ENCODE measurements at regions not wholly inside any gene's neighbourhood (a gene's known extent, or its start where the extent isn't known, plus 50 kb on each side); places are given as distances from the start of the nearest gene placed in this dataset.

DNA sequence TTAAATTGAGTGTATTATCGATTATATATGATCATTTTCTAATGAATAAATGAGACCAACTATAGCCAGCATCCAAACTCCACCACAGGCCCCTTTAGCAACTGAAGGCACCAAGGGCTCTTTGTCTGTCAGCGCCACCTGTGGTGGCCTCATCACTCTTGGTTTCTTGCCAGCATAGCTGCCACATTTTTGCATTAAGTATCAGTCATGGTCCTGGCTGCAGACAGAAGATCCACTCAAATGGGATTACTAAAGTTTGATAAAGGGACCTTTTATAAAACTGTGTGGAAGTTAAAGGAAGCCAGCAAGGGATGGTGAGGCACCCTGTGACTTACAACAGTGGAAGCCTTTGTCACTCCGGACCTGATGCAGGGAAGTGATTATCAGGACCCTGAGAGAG lies 162.9 kb downstream of the C6orf118 start:
- H3K4me2 ChIP-seq (ENCODE audit: low read length) = no peak overlapping the region
- no peak overlapping the region for H3K27ac ChIP-seq (ENCODE audit: low read length)
- H3K9me2 ChIP-seq (ENCODE audit: insufficient read depth, low read length) = no peaks in the 10 kb centered on the region
- no peaks in the 10 kb centered on the region for H3F3A ChIP-seq (ENCODE audit: insufficient read depth, low read length, poor library complexity, severe bottlenecking)
- no peaks in the 10 kb centered on the region for H3K36me3 ChIP-seq (ENCODE audit: insufficient read depth, low read length)
- no peak for TF ChIP-seq REST (IDR thresholded peaks at IDR 0.05; ENCODE audit: borderline replicate concordance)
- TF ChIP-seq MXI1 (conservative IDR thresholded peaks at IDR 0.05; ENCODE audit: poor library complexity, severe bottlenecking) = no peak
- no peak for TF ChIP-seq TAF1 (IDR thresholded peaks at IDR 0.05; ENCODE audit: low read depth)
- no peak for TF ChIP-seq EZH2 (IDR thresholded peaks at IDR 0.05; ENCODE audit: borderline replicate concordance, insufficient read depth, low read length, poor library complexity, severe bottlenecking)
- no peak for TF ChIP-seq POLR2AphosphoS5 (IDR thresholded peaks at IDR 0.05)
- no peak for TF ChIP-seq RAD21 (conservative IDR thresholded peaks at IDR 0.05)
- TF ChIP-seq CTCF (IDR thresholded peaks at IDR 0.05; ENCODE audit: poor library complexity, severe bottlenecking) = no peak
- TF ChIP-seq SMC3 (conservative IDR thresholded peaks at IDR 0.05; ENCODE audit: poor library complexity) = no peak
- TF ChIP-seq EP300 (conservative IDR thresholded peaks at IDR 0.05; ENCODE audit: poor library complexity, severe bottlenecking) = no peak
- no peaks in the 10 kb centered on the region for H4K20me1 ChIP-seq (ENCODE audit: insufficient read depth)
- no peak overlapping the region for H3K4me3 ChIP-seq (ENCODE audit: low read length)
- H3K27me3 ChIP-seq (ENCODE audit: insufficient read depth, low read depth, low read length) = no peaks in the 10 kb centered on the region
- H3K9ac ChIP-seq (ENCODE audit: low read length) = no peak overlapping the region
- H2AFZ ChIP-seq (ENCODE audit: low read depth, low read length) = no peak overlapping the region
- no peaks in the 10 kb centered on the region for H3K9me3 ChIP-seq (ENCODE audit: low read length)
- H3K79me2 ChIP-seq (replicated peaks; ENCODE audit: insufficient read depth, low read length) = no peaks in the 10 kb centered on the region

DNA sequence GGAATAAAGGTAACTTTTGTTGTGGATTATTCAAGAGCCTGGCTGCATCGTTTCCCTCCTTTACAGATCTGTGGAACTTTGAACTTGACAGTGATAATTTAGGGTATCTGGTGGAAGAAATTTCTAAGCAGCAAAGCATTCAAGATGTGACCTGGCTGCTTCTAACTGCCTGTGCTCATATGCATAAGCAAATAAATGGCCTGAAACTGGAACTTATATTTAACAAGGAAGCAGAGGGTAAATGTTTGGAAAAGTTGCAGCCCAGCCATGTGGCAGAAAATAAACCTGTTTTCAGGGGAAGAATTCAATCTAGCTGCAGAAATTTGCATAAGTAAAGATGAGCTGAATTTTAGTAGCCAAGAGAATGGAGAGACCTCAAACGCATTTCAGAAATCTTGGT lies 173.5 kb downstream of the C6orf118 start:
- Histone ChIP-seq H2AFZ (ENCODE audit: low read depth, low read length) (no peak overlapping the region), H4K20me1 (ENCODE audit: insufficient read depth) (no peaks in the 10 kb centered on the region), H3K4me2 (ENCODE audit: low read length) (no peak overlapping the region), H3K27me3 (ENCODE audit: insufficient read depth, low read depth, low read length) (no peaks in the 10 kb centered on the region), H3F3A (ENCODE audit: insufficient read depth, low read length, poor library complexity, severe bottlenecking) (no peaks in the 10 kb centered on the region), H3K9me3 (ENCODE audit: low read length) (peaks cover 8% of the 10 kb centered on the region), H3K36me3 (ENCODE audit: insufficient read depth, low read length) (no peaks in the 10 kb centered on the region), H3K79me2 (replicated peaks; ENCODE audit: insufficient read depth, low read length) (no peaks in the 10 kb centered on the region), H3K9me2 (ENCODE audit: insufficient read depth, low read length) (no peaks in the 10 kb centered on the region), H3K27ac (ENCODE audit: low read length) (no peak overlapping the region), H3K9ac (ENCODE audit: low read length) (no peak overlapping the region), H3K4me3 (ENCODE audit: low read length) (no peak overlapping the region)
- TF ChIP-seq CTCF (IDR thresholded peaks at IDR 0.05; ENCODE audit: poor library complexity, severe bottlenecking) (no peak), SMC3 (conservative IDR thresholded peaks at IDR 0.05; ENCODE audit: poor library complexity) (no peak), REST (IDR thresholded peaks at IDR 0.05; ENCODE audit: borderline replicate concordance) (no peak), MXI1 (conservative IDR thresholded peaks at IDR 0.05; ENCODE audit: poor library complexity, severe bottlenecking) (no peak), TAF1 (IDR thresholded peaks at IDR 0.05; ENCODE audit: low read depth) (no peak), POLR2AphosphoS5 (IDR thresholded peaks at IDR 0.05) (no peak), RAD21 (conservative IDR thresholded peaks at IDR 0.05) (no peak), EP300 (conservative IDR thresholded peaks at IDR 0.05; ENCODE audit: poor library complexity, severe bottlenecking) (no peak)

Measured in neural cell (in vitro differentiated cells).